ENCODE measurements at regions not wholly inside any gene's neighbourhood (a gene's known extent, or its start where the extent isn't known, plus 50 kb on each side); places are given as distances from the start of the nearest gene placed in this dataset.

GRCh38 chr14:104277416-104278213, 139.2 kb downstream of the KIF26A start:
- DNase-seq: no peak

DNA sequence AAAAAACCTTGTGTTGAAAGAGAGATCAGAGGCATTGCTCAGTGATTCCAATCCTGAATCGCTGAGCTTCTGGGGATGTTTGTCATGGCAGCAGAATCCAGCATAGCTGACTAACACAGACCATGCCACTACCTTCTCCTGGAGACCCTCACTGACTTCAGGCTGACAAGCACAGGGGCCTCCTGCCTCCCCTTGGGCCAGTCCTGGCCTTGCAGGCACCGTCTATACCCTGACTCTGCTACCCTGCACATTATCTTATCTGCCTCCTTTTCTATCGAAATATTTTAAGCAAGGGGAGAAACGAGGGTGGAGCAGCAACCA, 139.8 kb downstream of the KIF26A start:
- no peak for DNase-seq

- DNase-seq: no peak
Observed at GRCh38 chr14:104280085-104280901, 141.9 kb downstream of the KIF26A start.

GRCh38 chr14:104280902-104281767, 142.7 kb downstream of the KIF26A start:
- no peak for DNase-seq

DNA sequence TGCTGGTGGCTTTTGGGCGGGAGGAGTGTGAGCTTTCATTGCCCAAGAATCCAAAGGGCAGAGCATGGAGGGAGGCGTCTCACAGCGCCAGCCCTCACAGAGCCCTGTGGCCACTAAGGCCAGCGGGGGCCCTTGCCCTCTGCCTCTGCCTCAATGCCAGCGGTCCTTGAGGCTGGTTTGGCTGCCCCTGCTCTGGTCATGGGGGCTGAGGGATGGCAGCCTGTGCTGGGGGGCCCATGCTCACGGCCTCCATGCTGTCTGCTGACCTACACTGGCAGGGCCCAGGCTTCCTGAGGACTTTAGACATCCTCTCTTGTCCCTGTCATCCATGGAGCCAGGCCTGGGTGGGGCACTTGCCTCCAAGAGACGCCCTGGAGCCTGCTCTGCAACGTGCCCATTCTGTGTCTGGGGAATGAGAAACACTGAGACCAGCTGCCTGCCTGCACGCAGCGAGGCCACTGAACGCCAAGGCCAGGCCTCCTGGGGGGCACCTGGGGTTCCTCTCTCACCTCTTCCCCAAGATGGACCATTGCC, 143.4 kb downstream of the KIF26A start:
- DNase-seq: no peak

DNA sequence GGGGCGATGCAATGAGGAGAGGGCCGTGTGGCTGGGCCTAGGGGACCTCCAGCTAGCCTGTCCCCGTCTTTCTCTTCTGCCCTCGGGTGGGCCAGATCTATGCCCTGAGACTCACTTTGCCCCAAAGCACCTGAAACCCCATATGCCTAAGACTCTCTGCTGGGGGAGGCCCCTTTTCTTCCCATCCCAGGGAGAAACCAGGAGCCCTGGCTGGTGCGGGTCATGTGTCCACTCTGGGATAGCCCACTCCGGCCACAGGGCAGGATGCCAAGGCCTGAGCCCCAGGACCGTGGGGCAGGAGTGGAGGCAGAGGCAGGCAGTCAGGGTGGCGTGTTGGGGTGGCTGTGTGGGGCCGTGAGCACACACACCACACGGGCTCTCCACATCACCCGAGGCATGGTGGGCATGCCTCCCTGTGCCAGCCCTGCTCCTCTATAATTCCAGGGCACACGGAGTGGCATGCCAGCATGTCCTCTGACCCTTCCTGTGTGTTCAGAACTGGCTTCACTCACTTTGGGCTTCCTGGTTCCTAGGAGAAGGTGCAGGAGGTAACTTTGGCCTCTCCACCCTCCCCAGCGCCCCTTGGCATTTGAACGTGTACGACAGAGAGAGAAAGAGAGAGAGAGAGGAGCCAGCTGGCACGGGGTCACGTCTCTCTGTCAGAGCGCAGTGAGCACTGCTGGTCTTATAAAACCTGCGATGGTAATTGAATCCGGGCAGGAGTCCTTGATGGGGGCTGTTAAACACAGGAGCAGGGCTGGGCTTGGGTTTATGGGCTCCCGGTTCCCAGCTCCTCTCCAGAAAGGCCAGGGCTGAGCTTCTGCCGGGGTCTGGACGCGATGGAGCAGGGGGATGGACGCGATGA, 144.2 kb downstream of the KIF26A start:
- peak; percentile 81 for DNase-seq

- peak; percentile 41 for DNase-seq
Observed at GRCh38 chr14:104283197-104284106, 145.1 kb downstream of the KIF26A start.

DNA sequence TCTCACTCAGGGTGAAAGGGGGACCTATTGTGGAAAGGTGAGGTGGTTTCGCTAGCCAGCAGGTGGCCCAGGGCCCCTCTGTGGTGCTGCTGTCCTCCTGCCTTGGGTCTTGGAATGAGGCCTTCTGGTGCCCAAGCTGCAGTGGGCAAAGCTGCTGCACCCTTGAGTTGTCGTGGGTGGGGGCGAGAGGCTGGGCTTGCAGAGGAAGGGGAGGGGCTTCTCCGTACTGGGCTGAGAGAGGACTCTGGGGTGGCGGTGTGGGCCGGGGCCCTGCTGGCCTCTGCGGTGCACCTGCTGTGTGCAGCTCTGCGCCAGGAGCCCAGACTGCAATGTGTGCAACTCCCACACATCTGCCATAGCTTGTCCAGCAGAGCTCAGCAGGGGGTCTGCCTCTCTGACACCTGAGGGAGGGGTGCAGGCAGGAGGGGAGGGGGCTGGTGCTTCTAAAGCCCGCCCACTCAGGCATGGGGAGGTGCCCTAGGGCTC, 145.8 kb downstream of the KIF26A start:
- DNase-seq: peak; percentile 67

DNA sequence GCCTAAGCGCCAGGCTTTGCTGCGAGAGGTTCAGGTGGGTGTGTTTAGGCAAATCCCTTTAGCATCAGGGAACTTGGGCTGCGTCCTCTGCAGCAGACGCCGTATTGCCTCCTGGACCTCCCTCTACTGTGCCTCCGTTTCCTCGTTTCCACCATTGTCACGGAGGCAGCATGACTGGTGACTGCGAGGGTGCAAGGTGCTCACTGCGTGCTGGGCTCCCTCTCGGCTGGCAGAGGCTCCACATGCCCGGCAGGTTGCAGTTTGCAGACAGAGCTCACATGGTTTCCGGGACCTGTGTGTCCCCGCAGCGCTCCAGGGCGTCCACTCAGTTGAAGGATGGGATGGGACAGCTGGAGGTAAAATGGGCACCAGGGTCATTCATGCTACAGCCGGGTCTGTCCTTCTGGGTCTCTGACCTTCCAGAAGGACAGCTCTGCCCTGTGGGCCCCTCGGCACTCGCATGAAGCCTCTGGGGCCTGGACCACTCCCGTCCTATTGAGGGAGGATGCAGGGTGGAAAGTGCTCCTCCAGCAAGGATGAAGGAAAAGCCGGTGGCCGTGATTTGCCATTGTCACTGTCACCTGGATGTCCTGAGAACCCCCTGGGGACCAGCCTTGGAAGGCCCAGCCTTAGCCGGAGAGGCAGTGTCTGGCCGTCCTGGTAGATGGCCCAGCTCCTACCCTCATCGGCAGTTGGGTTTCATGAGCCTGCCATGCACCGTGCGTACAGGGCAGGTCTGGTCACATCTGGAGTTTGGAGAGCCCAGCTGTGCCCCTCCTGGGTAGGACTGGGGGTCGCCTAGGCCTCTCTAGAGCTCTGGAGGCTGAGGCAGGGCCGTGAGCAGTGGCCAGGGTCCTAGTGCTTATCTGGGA, 146.5 kb downstream of the KIF26A start:
- no peak for DNase-seq

DNA sequence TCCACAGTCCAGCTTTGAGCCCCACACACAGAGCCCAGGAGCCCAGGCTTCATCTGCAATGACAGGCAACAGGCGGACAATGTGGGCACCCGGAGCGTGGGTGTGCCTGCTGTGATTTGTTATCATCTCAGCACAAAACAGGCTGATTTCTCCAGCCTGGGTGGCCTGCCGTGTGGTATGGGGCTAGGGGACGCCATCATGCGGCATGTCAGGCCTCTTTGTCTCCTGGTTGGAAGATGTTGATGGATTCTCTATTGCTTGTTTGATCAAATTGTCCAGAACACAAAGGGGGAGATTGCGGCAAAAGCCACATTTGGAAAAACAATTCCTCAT, 147.1 kb downstream of the KIF26A start:
- DNase-seq: no peak

- no peak for DNase-seq
Observed at GRCh38 chr14:104286086-104286485, 147.7 kb downstream of the KIF26A start.

DNA sequence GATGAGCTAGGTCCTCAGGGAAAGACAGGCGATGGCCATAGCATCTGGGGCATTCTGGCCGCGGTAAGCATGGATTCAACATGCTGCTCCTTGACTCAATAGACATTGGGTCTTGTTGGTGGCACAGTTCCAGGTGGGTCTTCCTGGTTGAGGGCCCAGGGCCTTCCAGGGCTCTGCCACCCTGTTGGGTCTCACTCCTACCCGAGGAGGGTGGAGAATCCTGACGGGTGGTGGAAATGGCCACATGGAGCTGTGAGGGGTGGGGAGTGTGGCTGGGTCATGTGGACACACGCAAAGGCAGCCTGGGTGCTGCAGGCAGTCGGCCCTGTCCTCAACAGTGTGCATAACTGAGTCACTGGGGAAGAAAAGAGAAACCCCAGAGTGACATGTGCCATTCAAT, 148.1 kb downstream of the KIF26A start:
- DNase-seq: no peak

- no peak for DNase-seq
Observed at GRCh38 chr14:104287301-104288009, 149.1 kb downstream of the KIF26A start.

GRCh38 chr14:104288272-104288671, 149.9 kb downstream of the KIF26A start:
- DNase-seq: no peak

- no peak for DNase-seq
Observed at GRCh38 chr14:104289507-104289906, 151.1 kb downstream of the KIF26A start.

DNA sequence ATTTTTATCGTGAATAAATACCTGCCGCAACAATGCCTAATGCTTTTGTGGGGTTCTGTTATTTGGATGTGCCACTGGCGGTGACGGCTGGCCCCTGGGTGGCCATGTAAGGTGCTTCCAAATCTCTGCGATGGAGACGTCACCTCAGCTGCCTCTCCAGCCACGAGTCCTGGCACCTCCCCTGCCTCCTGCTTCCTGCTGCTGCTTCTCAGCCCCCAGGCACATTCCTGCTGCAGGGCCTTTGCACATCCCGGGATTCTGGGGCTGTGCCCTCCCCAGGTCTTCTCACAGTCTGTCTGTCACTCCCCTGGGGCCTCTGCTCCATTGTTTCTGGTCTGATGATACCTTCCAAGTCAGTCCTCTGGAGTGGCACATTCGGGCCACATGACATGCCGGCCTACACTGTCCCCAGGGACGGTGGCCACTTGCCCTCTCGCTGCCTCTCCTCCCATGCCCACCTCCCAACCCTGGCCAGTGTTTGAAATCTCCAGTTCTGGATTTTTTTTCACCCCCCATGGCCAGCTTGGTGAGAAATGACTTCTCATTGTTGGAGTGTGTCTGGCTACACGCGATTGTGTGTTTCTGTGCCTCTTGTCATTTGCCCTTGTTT, 151.8 kb downstream of the KIF26A start:
- no peak for DNase-seq

DNA sequence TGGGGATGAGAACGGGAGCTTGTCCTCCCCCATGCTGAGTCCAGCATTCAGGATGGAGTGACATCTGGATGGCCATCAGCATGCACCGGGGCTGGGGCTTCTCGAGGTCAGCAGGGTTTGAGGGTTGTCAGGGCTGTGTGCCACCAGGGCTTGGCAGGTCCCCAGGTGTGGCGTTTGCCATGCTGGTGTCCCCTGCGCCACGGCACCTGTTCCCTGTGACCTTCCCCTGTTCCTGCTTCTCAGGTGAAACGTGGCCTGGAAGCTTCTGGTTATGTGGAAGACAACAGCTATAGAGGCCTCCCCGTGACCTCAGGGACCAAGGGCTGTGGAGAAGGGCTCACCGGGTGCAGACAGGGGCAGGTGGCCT, 152.4 kb downstream of the KIF26A start:
- DNase-seq: no peak

GRCh38 chr14:104291123-104292000, 153.0 kb downstream of the KIF26A start:
- peak; percentile 94 for DNase-seq

All from NCI-H1092 treated with DMSO at 0.1 percent for 48 hours (cell line).